IPS DF 6.9 (cell line): ENCODE measurements at regions not wholly inside any gene's neighbourhood (a gene's known extent, or its start where the extent isn't known, plus 50 kb on each side); places are given as distances from the start of the nearest gene placed in this dataset.

Experiments
- DNase-seq: peaks from one replicate; pipeline ENCODE4 v3.0.0-alpha.2; 2013; ENCODE audit warnings: low read depth, low spot score
- H3K27ac ChIP-seq: one replicate; pipeline ENCODE4 v1.5.1; 2013; ENCODE audit warnings: low read length, control low read depth
- H3K27me3 ChIP-seq: 2 replicates; pipeline ENCODE4 v1.6.1; 2013; ENCODE audit warnings: mild to moderate bottlenecking, low read length; ENCODE audit not compliant: control insufficient read depth, insufficient read depth
- H3K36me3 ChIP-seq: 2 replicates; pipeline ENCODE4 v1.6.1; 2013; ENCODE audit warnings: low read length; ENCODE audit not compliant: control insufficient read depth, insufficient read depth
- H3K4me1 ChIP-seq: 2 replicates; pipeline ENCODE4 v1.6.1; 2013; ENCODE audit warnings: low read length; ENCODE audit not compliant: control insufficient read depth, insufficient read depth
- H3K4me3 ChIP-seq: 2 replicates; pipeline ENCODE4 v1.5.1; 2013; ENCODE audit warnings: mild to moderate bottlenecking, low read length
- H3K9me3 ChIP-seq: 2 replicates; pipeline ENCODE4 v1.6.1; 2013; ENCODE audit warnings: low read length, inconsistent platforms; ENCODE audit not compliant: control insufficient read depth, insufficient read depth
- WGBS: extraction: QIAGEN DNeasy Blood & Tissue Kit; methylation state at CpG from one replicate; pipeline ENCODE4 v1.1.7; 2013; ENCODE audit warnings: mixed read lengths, missing lambda C conversion rate; ENCODE audit not compliant: insufficient read length, insufficient coverage; 5-methylcytosine and 5-hydroxymethylcytosine counted together

GRCh38 chrX:39891781-39892180 is 206.0 kb downstream of the BCOR start:
- H3K4me3 ChIP-seq = no peak overlapping the region
- no peaks in the 10 kb centered on the region for H3K4me1 ChIP-seq
- H3K27ac ChIP-seq = no peak overlapping the region
- WGBS = no CpG with 5 or more reads among the region's 3 CpGs
- no peaks in the 10 kb centered on the region for H3K36me3 ChIP-seq
- no peaks in the 10 kb centered on the region for H3K27me3 ChIP-seq
- no peak for DNase-seq
- H3K9me3 ChIP-seq = no peaks in the 10 kb centered on the region

GRCh38 chrX:39893417-39894338 is 204.1 kb downstream of the BCOR start:
- H3K4me3 ChIP-seq = no peak overlapping the region
- H3K4me1 ChIP-seq = peaks cover 7% of the 10 kb centered on the region
- no CpG with 5 or more reads among the region's 12 CpGs for WGBS
- no peak overlapping the region for H3K27ac ChIP-seq
- no peaks in the 10 kb centered on the region for H3K9me3 ChIP-seq
- H3K36me3 ChIP-seq = no peaks in the 10 kb centered on the region
- no peaks in the 10 kb centered on the region for H3K27me3 ChIP-seq
- DNase-seq = no peak

GRCh38 chrX:39894683-39895082 is 203.1 kb downstream of the BCOR start:
- H3K4me1 ChIP-seq = peaks cover 7% of the 10 kb centered on the region
- DNase-seq = no peak
- no peak overlapping the region for H3K27ac ChIP-seq
- no peaks in the 10 kb centered on the region for H3K9me3 ChIP-seq
- no peaks in the 10 kb centered on the region for H3K36me3 ChIP-seq
- no peaks in the 10 kb centered on the region for H3K27me3 ChIP-seq
- H3K4me3 ChIP-seq = no peak overlapping the region
- WGBS = no CpG with 5 or more reads among the region's 4 CpGs

- Histone ChIP-seq H3K4me3 (no peak overlapping the region), H3K4me1 (peaks cover 7% of the 10 kb centered on the region)
- no CpG with 5 or more reads among the region's 18 CpGs for WGBS
Observed at GRCh38 chrX:39895218-39896110, 202.3 kb downstream of the BCOR start.

GRCh38 chrX:39896951-39897740 is 200.6 kb downstream of the BCOR start:
- Histone ChIP-seq H3K9me3 (no peaks in the 10 kb centered on the region), H3K4me1 (peaks cover 7% of the 10 kb centered on the region), H3K36me3 (no peaks in the 10 kb centered on the region), H3K27me3 (no peaks in the 10 kb centered on the region), H3K4me3 (no peak overlapping the region), H3K27ac (no peak overlapping the region)
- no CpG with 5 or more reads among the region's 20 CpGs for WGBS
- no peak for DNase-seq

More at GRCh38 chrX:39895218-39896110, 202.3 kb downstream of the BCOR start:
- H3K9me3 ChIP-seq = no peaks in the 10 kb centered on the region
- no peaks in the 10 kb centered on the region for H3K27me3 ChIP-seq
- no peaks in the 10 kb centered on the region for H3K36me3 ChIP-seq
- no peak overlapping the region for H3K27ac ChIP-seq
- DNase-seq = no peak

GRCh38 chrX:39897741-39898097 is 200.0 kb downstream of the BCOR start:
- H3K9me3 ChIP-seq = no peaks in the 10 kb centered on the region
- peaks cover 7% of the 10 kb centered on the region for H3K4me1 ChIP-seq
- H3K36me3 ChIP-seq = no peaks in the 10 kb centered on the region
- no CpG with 5 or more reads among the region's 6 CpGs for WGBS
- no peak overlapping the region for H3K4me3 ChIP-seq
- H3K27ac ChIP-seq = no peak overlapping the region
- H3K27me3 ChIP-seq = no peaks in the 10 kb centered on the region
- no peak for DNase-seq

- Histone ChIP-seq H3K4me3 (no peak overlapping the region), H3K4me1 (peaks cover 7% of the 10 kb centered on the region), H3K27me3 (no peaks in the 10 kb centered on the region), H3K27ac (no peak overlapping the region), H3K36me3 (no peaks in the 10 kb centered on the region), H3K9me3 (no peaks in the 10 kb centered on the region)
- no CpG with 5 or more reads among the region's 2 CpGs for WGBS
- no peak for DNase-seq
Observed at GRCh38 chrX:39898147-39898546, 199.6 kb downstream of the BCOR start.

- WGBS = no CpG with 5 or more reads among the region's 10 CpGs
- H3K36me3 ChIP-seq = no peaks in the 10 kb centered on the region
- H3K9me3 ChIP-seq = no peaks in the 10 kb centered on the region
- no peak overlapping the region for H3K27ac ChIP-seq
- peaks cover 7% of the 10 kb centered on the region for H3K4me1 ChIP-seq
- no peaks in the 10 kb centered on the region for H3K27me3 ChIP-seq
- H3K4me3 ChIP-seq = no peak overlapping the region
- DNase-seq = no peak
Observed at GRCh38 chrX:39899059-39899458, 198.7 kb downstream of the BCOR start.

GRCh38 chrX:39899856-39900776 is 197.6 kb downstream of the BCOR start:
- peaks cover 7% of the 10 kb centered on the region for H3K4me1 ChIP-seq
- WGBS = no CpG with 5 or more reads among the region's 23 CpGs
- H3K27ac ChIP-seq = no peak overlapping the region
- H3K4me3 ChIP-seq = no peak overlapping the region
- no peaks in the 10 kb centered on the region for H3K36me3 ChIP-seq
- H3K27me3 ChIP-seq = no peaks in the 10 kb centered on the region
- DNase-seq = no peak
- no peaks in the 10 kb centered on the region for H3K9me3 ChIP-seq
